Kidney glomerular epithelial cell (primary cell): ENCODE measurements at regions not wholly inside any gene's neighbourhood (a gene's known extent, or its start where the extent isn't known, plus 50 kb on each side); places are given as distances from the start of the nearest gene placed in this dataset.
A peak's percentile ranks its signal among the peaks of the same experiment; 100 is the strongest.

ENCODE experiments used
- DNase-seq: peaks from one replicate; lab custom pipeline; 2025; lab: John Stamatoyannopoulos, UW

DNA sequence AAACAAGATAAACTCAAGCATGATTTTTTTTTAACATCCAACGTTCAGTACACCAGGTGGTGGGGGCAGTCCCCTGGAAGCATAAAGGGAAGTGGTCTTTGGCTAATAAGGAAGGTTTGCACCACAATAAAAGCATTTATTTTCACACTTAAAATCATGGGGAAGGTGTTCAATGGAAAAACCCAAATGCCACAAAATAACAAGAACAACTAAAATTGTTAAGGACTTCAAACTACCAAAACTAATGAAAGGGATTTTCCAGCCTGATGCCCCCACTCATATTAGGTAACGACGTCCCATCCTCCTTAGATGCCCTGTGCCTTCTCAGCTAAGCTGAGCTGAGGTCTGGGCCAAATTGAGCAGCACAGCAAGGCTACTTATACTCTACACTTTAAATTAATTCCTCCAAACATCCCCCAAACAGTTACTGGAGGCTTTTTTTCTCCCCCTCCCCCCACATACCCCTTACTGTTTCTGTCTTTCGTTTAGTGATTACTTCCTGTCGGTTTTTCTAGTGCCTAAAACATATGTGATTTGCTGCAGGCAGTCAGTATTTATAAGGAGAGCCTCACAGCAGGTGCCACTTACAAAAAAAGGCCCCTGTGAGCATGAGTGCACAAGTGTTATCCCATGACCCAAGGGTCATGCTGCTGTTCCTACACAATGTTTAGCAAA, 259.7 kb upstream of the ZNF608 start:
- no peak for DNase-seq

DNA sequence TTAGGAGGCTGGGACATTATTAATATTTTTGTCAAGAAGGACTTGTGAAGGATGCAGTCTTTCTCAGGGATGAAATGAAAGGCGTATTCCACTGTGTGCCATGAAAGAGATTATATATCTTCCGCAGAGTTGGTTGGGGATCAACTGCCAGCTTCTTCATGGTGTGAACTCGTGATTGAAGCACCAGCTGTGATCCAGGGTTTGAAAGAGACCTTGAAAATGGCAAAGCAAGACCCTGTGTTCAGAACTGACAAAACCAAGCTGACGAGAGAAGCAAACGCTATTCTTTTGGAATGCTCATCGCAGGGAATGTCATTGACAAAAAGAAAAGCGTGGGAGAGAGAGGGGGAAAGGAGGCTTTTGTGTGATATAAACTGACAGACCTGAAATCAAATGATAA, 263.9 kb upstream of the ZNF608 start:
- DNase-seq: no peak

DNA sequence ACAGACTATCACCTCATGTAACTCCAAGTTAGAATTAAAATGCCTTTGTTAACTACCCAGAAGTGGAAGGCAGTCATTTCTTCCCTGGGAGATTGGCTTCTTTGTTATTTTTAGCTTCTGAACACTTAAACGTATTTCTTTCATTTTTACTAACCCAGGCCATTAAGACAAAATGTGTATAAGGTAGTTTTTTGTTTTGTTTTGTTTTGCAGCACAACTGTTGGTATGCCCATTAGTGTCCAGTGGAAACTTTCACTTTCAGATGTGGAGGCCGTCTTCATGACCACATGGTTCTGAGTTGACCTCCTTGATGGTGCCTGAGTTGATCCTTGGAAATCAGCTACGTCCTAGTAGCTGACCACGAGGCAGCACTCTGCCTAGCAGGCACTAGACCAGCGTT, 264.6 kb upstream of the ZNF608 start:
- no peak for DNase-seq

- no peak for DNase-seq
These were observed 265.0 kb upstream of the ZNF608 start for GRCh38 chr5:125011419-125011818.

GRCh38 chr5:125011947-125012346, 265.5 kb upstream of the ZNF608 start:
- no peak for DNase-seq

DNA sequence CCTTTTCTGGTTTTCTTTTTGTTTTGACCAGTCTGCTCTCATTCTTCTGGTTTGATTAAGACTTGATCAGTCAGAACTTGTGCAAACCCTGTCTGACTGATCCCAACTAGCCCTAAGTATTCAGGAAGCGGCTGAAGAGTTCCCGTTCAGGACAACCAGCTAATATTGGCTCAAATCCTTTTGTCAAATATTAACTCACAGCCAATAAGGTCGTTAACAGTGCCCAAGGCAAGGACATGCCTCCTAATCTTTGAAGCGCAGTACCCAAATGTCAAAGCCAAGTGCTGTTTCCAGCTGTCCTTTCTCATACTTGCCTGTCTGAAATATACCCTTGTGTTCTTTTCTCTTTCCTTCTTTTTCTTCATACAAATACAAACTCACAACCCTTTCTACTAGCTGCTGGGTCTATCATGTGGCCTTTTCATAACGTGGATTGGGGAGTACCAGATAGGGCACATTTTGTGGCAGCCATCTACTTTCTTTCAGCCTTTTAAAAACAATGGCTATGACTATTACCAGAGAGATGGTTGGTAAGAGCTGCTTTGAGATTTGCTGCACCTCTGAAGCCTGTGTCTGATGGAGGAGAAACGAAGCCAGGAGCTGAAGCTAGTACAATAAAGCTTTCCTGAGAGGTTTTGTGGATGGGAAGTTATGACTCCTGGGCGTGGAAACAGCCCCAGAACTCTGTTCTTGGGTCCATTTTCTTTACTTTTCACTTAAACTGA, 266.4 kb upstream of the ZNF608 start:
- peak; percentile 8 for DNase-seq

DNA sequence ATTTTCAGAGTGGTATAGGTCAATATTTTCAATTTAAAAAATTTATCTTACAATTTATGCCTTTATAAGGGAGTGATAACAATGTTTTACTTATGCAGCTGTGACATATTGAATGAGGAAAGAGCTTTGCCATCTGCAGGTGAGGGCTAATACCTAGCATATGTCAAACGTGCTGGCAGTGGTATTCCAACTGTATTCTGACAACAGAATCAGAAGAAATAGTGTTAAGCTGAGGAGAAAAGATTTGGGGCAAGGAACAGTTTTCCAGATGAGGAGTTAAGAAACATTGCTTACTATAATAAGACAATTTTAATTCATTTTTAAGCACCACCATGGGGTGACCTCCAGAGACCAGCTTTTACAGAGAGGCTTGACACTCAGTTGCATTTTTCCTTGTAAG, 267.8 kb upstream of the ZNF608 start:
- no peak for DNase-seq

GRCh38 chr5:125017796-125018195, 271.4 kb upstream of the ZNF608 start:
- DNase-seq: no peak

DNA sequence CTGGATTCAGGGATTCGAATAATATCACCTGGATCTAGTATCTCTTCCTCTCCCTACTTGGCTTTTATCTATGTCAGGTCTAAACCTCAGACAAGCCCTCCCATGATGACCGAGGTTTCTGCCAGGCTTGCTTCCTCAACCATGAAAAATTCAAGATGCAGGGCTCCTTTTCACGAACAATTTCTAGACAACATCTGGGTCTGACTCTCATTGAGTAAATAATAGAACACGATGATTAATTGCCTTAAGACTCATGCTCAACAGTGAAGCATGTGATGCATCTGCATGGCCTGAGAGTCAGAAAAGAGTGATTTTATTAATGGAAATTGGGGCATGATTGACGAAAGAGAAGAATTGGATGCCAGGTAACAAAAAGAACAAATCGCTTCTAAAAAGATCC, 277.2 kb upstream of the ZNF608 start:
- DNase-seq: peak; percentile 78

- DNase-seq: peak; percentile 53
These were observed 280.7 kb upstream of the ZNF608 start for GRCh38 chr5:125026867-125027731.

DNA sequence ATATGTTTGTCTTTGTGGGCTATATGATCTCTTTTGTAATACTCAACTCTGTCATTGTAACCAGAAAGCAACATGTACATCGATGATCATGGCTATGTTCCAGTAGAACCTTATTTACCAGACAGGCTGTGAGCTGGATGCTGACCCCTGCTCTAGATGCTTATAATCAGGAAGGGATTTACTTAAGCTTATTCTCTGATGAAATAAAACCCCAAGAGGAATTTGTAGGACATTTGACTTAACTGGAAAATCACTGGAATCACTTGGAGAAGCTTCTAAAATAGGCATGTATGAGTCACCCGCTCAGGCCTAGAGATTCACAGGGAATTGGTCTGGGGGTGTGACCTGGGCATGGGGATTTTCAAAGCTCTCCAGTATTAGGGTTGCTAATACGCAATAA, 285.8 kb upstream of the ZNF608 start:
- no peak for DNase-seq

DNA sequence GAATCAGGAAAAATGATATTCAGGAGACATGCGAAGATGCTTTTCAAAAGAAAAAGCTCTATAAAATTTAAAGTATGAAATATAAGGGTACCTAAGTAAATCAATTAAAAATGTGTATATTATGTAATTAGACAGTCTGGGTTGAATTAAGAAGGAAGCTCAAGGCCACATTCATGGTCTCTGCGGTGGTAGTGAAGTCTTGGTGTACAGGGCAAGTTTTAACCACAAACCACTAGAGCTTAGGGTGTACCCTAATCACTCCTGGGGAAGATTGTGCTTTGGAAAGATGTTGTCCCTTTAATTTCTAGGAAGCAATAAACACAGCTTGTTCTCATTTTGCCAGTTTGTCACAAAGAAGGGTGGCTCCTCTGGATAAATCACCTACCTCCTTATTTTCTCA, 287.2 kb upstream of the ZNF608 start:
- no peak for DNase-seq

DNA sequence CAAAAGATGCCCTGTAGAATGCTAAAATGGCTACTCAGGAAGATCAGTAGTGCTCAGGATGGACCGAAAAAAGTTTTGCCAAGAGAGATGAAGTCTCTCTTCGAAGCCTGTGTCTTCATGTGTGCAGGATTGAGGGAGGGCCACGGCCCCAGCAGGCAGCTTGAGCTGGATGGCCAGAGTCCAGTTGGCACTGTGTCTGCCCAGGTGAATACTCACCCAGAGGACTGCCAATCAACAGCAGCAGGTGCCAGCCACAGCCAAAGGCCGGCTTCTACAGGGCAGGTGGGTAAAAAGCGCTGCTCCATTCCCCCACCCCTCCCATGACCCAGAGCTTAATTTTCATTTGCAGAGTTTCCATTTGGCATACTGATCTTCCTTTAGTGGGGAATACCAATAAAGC, 287.9 kb upstream of the ZNF608 start:
- DNase-seq: no peak

- DNase-seq: no peak
These were observed 290.1 kb upstream of the ZNF608 start for GRCh38 chr5:125036494-125036893.

- no peak for DNase-seq
These were observed 290.6 kb upstream of the ZNF608 start for GRCh38 chr5:125037020-125037419.

DNA sequence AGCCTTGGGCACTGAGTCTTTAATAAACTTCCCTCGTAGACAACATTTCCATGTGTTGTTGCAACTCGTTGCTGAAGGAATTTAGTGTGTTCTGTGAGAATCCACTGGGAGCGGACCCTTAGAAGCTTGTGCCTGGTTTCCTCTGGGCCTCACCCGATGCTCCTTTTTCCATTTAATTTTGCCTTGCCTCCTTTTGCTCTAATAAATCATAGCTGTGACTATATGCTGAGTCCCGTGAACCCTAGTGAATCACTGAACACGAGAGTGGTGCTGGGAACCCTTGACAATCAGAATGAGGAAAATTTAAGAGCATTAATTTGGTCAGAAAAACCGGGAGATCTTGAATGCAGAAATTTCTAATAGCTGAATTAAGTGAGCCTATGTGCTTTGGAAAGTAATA, 291.1 kb upstream of the ZNF608 start:
- no peak for DNase-seq

GRCh38 chr5:125038477-125038876, 292.0 kb upstream of the ZNF608 start:
- DNase-seq: no peak

DNA sequence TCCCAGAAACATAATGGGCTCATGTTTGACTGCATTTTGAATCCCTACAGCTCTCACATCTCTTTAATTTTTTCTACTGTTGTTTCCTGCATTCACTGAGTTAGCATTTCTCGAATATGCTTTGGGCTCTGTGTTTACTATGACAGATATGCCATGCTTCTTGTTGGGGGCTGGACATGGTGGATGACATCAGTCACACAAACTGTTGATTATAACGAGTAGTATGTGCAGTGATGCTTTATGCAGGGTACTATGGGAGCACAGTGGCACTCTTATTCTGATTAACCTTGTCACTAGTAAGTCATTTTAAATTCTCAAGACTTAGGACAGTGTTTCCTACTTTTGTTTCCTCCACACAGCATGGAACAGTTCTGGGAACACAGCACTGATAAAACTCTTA, 295.4 kb upstream of the ZNF608 start:
- DNase-seq: no peak

DNA sequence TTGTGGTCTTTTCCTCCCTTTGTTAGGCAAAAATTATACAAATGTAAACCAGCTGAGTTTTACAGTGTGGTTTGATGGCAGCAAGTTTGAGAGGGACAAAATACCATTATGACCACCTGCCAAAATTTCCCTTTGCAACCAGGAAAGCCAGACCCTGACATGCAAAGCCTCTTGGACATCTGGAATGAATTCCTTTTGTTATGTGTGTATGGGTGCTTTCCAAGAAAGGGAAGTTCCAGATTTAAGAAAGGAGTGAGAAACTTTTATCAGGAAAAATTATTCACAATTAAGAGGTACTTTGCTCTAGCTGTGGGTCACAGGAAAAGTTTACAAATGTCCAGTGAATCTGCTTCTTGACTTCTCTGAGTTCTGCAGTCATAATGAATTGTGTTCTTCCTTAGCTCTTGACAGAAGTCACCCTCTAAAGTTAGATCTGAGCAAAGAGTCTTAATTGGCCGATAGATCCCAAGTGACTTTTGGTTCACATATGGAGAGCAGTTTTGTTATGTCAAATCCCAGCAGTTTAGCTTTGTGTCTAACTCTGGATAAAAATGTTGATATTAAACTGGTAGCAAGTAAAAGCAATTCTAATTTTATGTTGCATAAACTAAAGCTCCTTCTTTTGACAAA, 295.9 kb upstream of the ZNF608 start:
- no peak for DNase-seq

DNA sequence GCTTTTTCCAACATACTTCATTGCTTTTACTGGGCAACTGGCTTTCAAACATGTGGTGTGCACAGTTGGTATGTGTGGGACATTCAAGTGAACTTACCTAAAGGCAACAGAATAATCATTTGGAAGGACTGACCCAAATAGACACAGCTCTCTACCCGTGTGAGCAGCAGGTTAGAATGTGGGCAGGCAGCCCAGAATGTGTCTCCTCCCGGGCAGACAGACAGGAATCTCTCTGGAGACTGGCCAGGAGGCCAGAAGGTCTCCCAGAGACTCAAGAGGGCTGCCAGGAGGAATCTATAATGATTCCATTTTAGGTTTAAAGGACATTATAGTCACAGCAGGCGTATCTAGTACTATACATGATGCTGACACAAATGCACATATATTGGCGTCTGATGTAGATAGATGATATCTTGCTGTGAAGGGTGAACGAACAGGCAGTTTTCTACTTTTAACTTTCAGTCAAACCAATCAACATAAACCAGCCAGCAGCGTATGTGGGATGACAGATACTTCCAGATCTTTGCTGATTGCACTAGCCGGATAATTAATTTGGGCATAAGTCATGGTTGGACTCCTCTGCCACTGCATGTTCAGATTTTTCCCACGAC, 297.4 kb upstream of the ZNF608 start:
- peak; percentile 97 for DNase-seq

GRCh38 chr5:125044491-125045282, 298.2 kb upstream of the ZNF608 start:
- no peak for DNase-seq
